B cell (primary cell): ENCODE measurements at regions not wholly inside any gene's neighbourhood (a gene's known extent, or its start where the extent isn't known, plus 50 kb on each side); places are given as distances from the start of the nearest gene placed in this dataset.

Source experiments
- ATAC-seq: fragments of 200-7000 bp; cut with Tn5 transposase; one replicate; pipeline ENCODE4 v1.10.0; 2021; ENCODE audit warnings: low read depth, mild to moderate bottlenecking, moderate number of reproducible peaks, moderate library complexity
- CTCF ChIA-PET: fragments of 350-600 bp; sonication (Branson Sonifier 250); formaldehyde crosslinking; loops from one replicate; lab custom pipeline; 2021; ENCODE audit warnings: antibody characterized with exemption, inconsistent platforms; lab: Charles Lee
- POLR2A ChIA-PET: fragments of 350-600 bp; sonication (Branson Sonifier 250); formaldehyde crosslinking; loops from one replicate; lab custom pipeline; 2021; ENCODE audit warnings: antibody characterized with exemption; lab: Charles Lee
- DNase-seq: peaks from one replicate; pipeline ENCODE4 v3.0.0; 2013
- H2AFZ ChIP-seq: 2 replicates; pipeline ENCODE4 v1.6.1; 2012; ENCODE audit warnings: mild to moderate bottlenecking, low read depth, low read length; ENCODE audit not compliant: insufficient read depth, poor library complexity, severe bottlenecking
- H3K27ac ChIP-seq, 2 donors: 1 replicate in 1 of 2; 2 replicates in 1 of 2; pipeline ENCODE4 v1.5.1; 2012 to 2013; ENCODE audit warnings: low read length in 2 of 2, mild to moderate bottlenecking in 2 of 2, moderate library complexity in 1 of 2
- H3K27me3 ChIP-seq, 4 experiments: fragments of 200-600 bp in 1 of 4; sonication (generic) in 1 of 4; replicated peaks in 1 of 4; 1 replicate in 2 of 4; 2 replicates in 2 of 4; pipeline versions ENCODE4 v1.6.1 to v1.7.0; 2013 to 2016; ENCODE audit warnings: low read length in 3 of 4, mild to moderate bottlenecking in 2 of 4, mixed read lengths in 1 of 4, moderate library complexity in 1 of 4; ENCODE audit not compliant: insufficient read depth in 4 of 4, control insufficient read depth in 3 of 4; ENCODE audit errors: control extremely low read depth in 1 of 4
- H3K36me3 ChIP-seq, 2 experiments: replicated peaks in 1 of 2; 1 replicate in 1 of 2; 2 replicates in 1 of 2; pipeline versions ENCODE4 v1.6.1 to v1.7.1; 2013; ENCODE audit warnings: low read length in 1 of 2; ENCODE audit not compliant: insufficient read depth in 2 of 2, control insufficient read depth in 1 of 2; ENCODE audit errors: control extremely low read depth in 1 of 2, extremely low read depth in 1 of 2
- H3K4me1 ChIP-seq, 2 donors: fragments of 200-600 bp in 1 of 2; sonication (generic) in 1 of 2; 1 replicate in 1 of 2; 2 replicates in 1 of 2; pipeline versions ENCODE4 v1.5.1 to v1.6.1; 2013 to 2017; ENCODE audit warnings: low read length in 2 of 2; ENCODE audit not compliant: control insufficient read depth in 2 of 2, insufficient read depth in 2 of 2
- H3K4me2 ChIP-seq: replicated peaks from 2 replicates; pipeline ENCODE3; 2012; ENCODE audit warnings: mild to moderate bottlenecking, low read depth, low read length; ENCODE audit not compliant: poor library complexity, severe bottlenecking
- H3K4me3 ChIP-seq, 5 experiments: fragments of 200-600 bp in 1 of 5; sonication (generic) in 1 of 5; 1 replicate in 3 of 5; 2 replicates in 2 of 5; pipeline versions ENCODE4 v1.5.1 to v1.7.0; 2011 to 2016; ENCODE audit warnings: low read length in 4 of 5, mild to moderate bottlenecking in 4 of 5, low read depth in 2 of 5, control low read depth in 1 of 5, moderate library complexity in 1 of 5; ENCODE audit not compliant: insufficient read depth in 1 of 5; ENCODE audit errors: control extremely low read depth in 1 of 5, extremely low read depth in 1 of 5
- H3K79me2 ChIP-seq: fragments of 200-600 bp; sonication (generic); one replicate; pipeline ENCODE4 v1.6.0; 2016; ENCODE audit warnings: low read length; ENCODE audit not compliant: control insufficient read depth, insufficient read depth
- H3K9ac ChIP-seq: fragments of 200-600 bp; sonication (generic); 2 replicates; pipeline ENCODE4 v1.6.1; 2017; ENCODE audit warnings: mild to moderate bottlenecking, low read length, moderate library complexity
- H3K9me3 ChIP-seq, 3 donors: one replicate each; pipeline versions ENCODE4 v1.6.1 to v1.7.1; 2013; ENCODE audit warnings: low read length in 2 of 3; ENCODE audit not compliant: control insufficient read depth in 2 of 3, insufficient read depth in 1 of 3; ENCODE audit errors: control extremely low read depth in 1 of 3
- H4K20me1 ChIP-seq: 2 replicates; pipeline ENCODE4 v1.6.0; 2012; ENCODE audit warnings: mild to moderate bottlenecking, low read length; ENCODE audit not compliant: insufficient read depth, control insufficient read depth, poor library complexity, severe bottlenecking
- H3K27ac Mint-ChIP-seq: one replicate; pipeline ENCODE4 v1.8.0; 2021; ENCODE audit warnings: mixed read lengths
- H3K27me3 Mint-ChIP-seq: one replicate; pipeline ENCODE4 v1.8.0; 2021; ENCODE audit warnings: mixed read lengths
- H3K4me1 Mint-ChIP-seq: one replicate; pipeline ENCODE4 v1.8.0; 2021; ENCODE audit warnings: mixed read lengths
- H3K4me3 Mint-ChIP-seq: one replicate; pipeline ENCODE4 v1.8.0; 2021; ENCODE audit warnings: mixed read lengths
- H3K9me3 Mint-ChIP-seq: one replicate; pipeline ENCODE4 v1.8.0; 2022; ENCODE audit warnings: mixed read lengths; ENCODE audit not compliant: insufficient read depth
- CTCF ChIP-seq: fragments of 200-600 bp; IDR thresholded peaks from one replicate; pipeline ENCODE4 v1.8.0; 2022; ENCODE audit warnings: antibody characterized with exemption, mild to moderate bottlenecking
- EZH2 ChIP-seq: IDR thresholded peaks from 2 replicates; pipeline ENCODE4 v1.6.1; 2012; ENCODE audit warnings: borderline replicate concordance, low read depth, mild to moderate bottlenecking, moderate library complexity, low read length; ENCODE audit not compliant: insufficient read depth, poor library complexity, severe bottlenecking
- WGBS: methylation state at CpG from one replicate; pipeline ENCODE4 v1.1.5; 2013; ENCODE audit warnings: missing lambda C conversion rate; ENCODE audit not compliant: insufficient coverage; 5-methylcytosine and 5-hydroxymethylcytosine counted together
- intact Hi-C: fragments of 100-400 bp; cut with micrococcal nuclease; formaldehyde crosslinking; loops from one replicate; pipeline ENCODE4 v1.10.0; 2022

- peaks cover 0 to 30% (median 3%) of the 10 kb centered on the region in 4 experiments for H3K27me3 ChIP-seq
- no peak overlapping the region for H3K9ac ChIP-seq
- Mint-ChIP-seq H3K4me3 (no peak overlapping the region), H3K27me3 (peaks cover 19% of the 10 kb centered on the region), H3K9me3 (no peaks in the 10 kb centered on the region), H3K4me1 (peaks cover 5% of the 10 kb centered on the region), H3K27ac (no peak overlapping the region)
- DNase-seq = no peak
- ATAC-seq = no peak
- ChIA-PET POLR2A (no interaction called here), CTCF (no interaction called here)
- no peaks in the 10 kb centered on the region for H3K79me2 ChIP-seq
- peaks cover under 1 to 2% of the 10 kb centered on the region in 2 donors for H3K4me1 ChIP-seq
- H3K36me3 ChIP-seq = no peaks in the 10 kb centered on the region
- H3K4me3 ChIP-seq = no peak overlapping the region
- no peaks in the 10 kb centered on the region for H4K20me1 ChIP-seq
- H2AFZ ChIP-seq = no peak overlapping the region
- H3K9me3 ChIP-seq = peaks cover 0 to 13% (median 0%) of the 10 kb centered on the region in 3 donors
- WGBS = 86% methylated on average over 13 of the region's 13 CpGs
- no peak overlapping the region for H3K27ac ChIP-seq
- H3K4me2 ChIP-seq = no peak overlapping the region
- intact Hi-C loops = no loop called here
- no peak for TF ChIP-seq EZH2
- no peak for TF ChIP-seq CTCF
Observed at GRCh38 chr7:1295776-1296355, 63.2 kb downstream of the UNCX start.

DNA sequence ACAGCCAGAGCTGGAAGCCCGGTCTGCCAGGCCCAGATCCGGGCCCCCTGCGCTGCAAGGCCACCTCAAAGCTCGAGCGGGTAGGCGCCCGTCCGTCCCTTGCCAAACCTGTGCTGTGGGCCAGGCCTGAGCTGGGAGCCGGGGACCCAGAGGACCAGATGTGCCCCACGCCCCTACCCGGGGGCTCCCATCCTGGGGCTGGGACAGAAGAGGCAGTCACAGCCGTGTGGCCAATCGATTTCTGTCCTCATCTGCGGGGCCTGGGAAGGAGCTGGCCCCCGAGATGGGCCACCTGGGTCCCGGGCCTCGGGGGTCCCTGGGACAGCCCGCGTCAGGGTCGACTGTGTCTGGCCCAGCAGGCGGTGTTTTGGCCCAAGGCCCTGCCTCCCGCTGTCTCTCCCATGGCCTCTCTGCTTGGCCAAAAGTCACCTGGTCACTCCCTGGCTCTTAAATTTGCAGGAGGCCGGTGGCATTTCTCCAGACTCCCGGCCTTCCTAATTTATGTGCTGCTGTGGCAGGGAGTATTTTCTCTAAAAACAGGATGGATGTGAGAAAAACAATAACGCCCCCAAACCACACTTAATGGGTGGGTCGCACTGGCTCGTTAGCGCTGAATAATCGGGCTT, 63.8 kb downstream of the UNCX start:
- intact Hi-C loops = no loop called here
- Mint-ChIP-seq H3K27me3 (peaks cover 14% of the 10 kb centered on the region), H3K27ac (no peak overlapping the region), H3K4me3 (no peak overlapping the region), H3K9me3 (no peaks in the 10 kb centered on the region), H3K4me1 (peaks cover 2% of the 10 kb centered on the region)
- 61% methylated on average over 25 of the region's 29 CpGs for WGBS
- no peaks in the 10 kb centered on the region for H3K79me2 ChIP-seq
- no peak overlapping the region for H3K27ac ChIP-seq
- POLR2A ChIA-PET = no interaction called here
- TF ChIP-seq CTCF = no peak
- no peak for TF ChIP-seq EZH2
- no peak overlapping the region for H3K4me2 ChIP-seq
- H2AFZ ChIP-seq = no peak overlapping the region
- H3K9me3 ChIP-seq = peaks cover 0 to 9% (median 0%) of the 10 kb centered on the region in 3 donors
- no peak overlapping the region for H3K4me3 ChIP-seq
- no peaks in the 10 kb centered on the region for H4K20me1 ChIP-seq
- H3K27me3 ChIP-seq = peaks cover 0 to 27% (median 2%) of the 10 kb centered on the region in 4 experiments
- CTCF ChIA-PET = no interaction called here
- ATAC-seq (no peak), DNase-seq (no peak)
- no peaks in the 10 kb centered on the region for H3K4me1 ChIP-seq
- H3K36me3 ChIP-seq = no peaks in the 10 kb centered on the region
- H3K9ac ChIP-seq = no peak overlapping the region
